ENCODE measurements at regions not wholly inside any gene's neighbourhood (a gene's known extent, or its start where the extent isn't known, plus 50 kb on each side); places are given as distances from the start of the nearest gene placed in this dataset.

DNA sequence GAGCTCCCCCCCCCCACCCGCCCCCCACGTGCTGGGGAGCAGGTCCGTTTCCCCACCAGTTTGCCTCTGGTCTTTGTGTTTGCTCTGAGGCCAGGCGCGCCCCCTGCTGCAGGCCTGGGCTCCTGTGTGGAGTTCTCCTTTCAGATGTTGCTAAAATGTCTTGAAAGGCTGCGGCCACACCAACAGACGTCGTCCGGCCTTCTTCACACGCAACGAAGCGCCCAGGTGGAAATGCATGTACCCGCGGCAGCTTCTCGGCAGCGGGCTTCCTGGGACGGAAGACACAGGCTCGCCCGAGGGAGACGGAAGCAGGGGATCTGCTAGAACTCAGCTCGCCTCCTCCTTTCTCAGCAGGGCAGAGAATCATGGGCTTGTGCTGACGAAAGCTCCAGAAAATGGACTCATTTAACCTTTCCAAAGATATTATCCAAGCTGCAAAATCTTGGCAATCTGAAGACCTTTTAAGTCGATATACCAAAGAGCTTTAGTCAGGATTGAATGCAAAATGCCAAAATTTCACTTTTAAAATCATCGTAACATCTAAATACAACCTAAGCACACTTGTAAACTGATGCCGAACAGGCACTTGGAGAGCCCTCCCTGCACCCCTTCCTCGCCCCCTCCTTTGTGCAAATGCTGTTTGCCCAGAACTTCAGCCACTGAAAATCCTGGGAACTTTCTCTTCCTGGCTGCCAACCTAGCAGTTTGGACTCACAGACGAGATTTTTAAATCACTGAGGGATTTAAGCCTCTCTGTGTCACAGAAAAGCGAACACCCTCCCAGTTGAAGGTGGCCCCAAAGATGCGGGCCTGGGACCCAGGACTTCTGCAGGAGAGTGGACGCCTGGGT is 125.5 kb upstream of the ZNF516 start:
- H2BK20ac ChIP-seq (ENCODE audit: low read depth, low read length): no peak overlapping the region
- ChIA-PET CTCF (interaction anchor here (0.6 to 1.8 kb wide), 3 partner anchors 68 to 123 kb away, joined by 3 to 6 read pairs (median 4); no protein-coding TSS in a partner anchor), POLR2A (ENCODE audit: unreplicated experiment) (no interaction called here)
- no peaks in the 10 kb centered on the region for H3K9me1 ChIP-seq (ENCODE audit: insufficient read depth, low read length)
- H2AK9ac ChIP-seq (replicated peaks; ENCODE audit: low read depth, low read length, poor library complexity): no peak overlapping the region
- peak overlapping the region; percentile 11; the same call in 1 of the 2 replicates for H3K14ac ChIP-seq (replicated peaks; ENCODE audit: low read depth, low read length)
- no TSS peak for BruUV-seq (replicated peaks)
- H3K18ac ChIP-seq (ENCODE audit: low read depth, low read length): no peak overlapping the region; the same call in 1 of the 2 replicates
- peak overlapping the region; percentile 2; the same call in 1 of the 2 replicates for H4K91ac ChIP-seq (ENCODE audit: insufficient read depth, low read depth, low read length)
- WGBS, 2 experiments (ENCODE audit: extremely low coverage in 2 of 2, insufficient read length in 1 of 2): 0% methylated on average over 6 of the region's 30 CpGs; no CpG with 5 or more reads in 1 of the 2 experiments
- no peaks in the 10 kb centered on the region for H3K79me1 ChIP-seq (ENCODE audit: low read depth in 1 of 2, low read length in 2 of 2)
- no peak overlapping the region for H2BK5ac ChIP-seq (ENCODE audit: low read depth, low read length, poor library complexity, severe bottlenecking)
- H3K9me3 ChIP-seq (ENCODE audit: control insufficient read depth, insufficient read depth, low read length): no peaks in the 10 kb centered on the region
- intact Hi-C loops (cut with micrococcal nuclease) (loop anchor here (1.0 to 5.0 kb wide), 3 partner anchors 67 to 221 kb away; no protein-coding TSS in a partner anchor), in situ Hi-C loops (cut with MboI; ENCODE audit: low sequenced_read_pairs) (loop anchor here (5.0 kb wide), 1 partner anchor 218 kb away; no protein-coding TSS in a partner anchor), dilution Hi-C loops (cut with HindIII; ENCODE audit: low sequenced_read_pairs, unreplicated experiment) (no loop called here)
- peak overlapping the region; percentile 10; the same call in 1 of the 2 replicates for H4K5ac ChIP-seq (ENCODE audit: low read depth, low read length)
- ATAC-seq (ENCODE audit: low read depth) (peak; percentile 88), DNase-seq (peak; percentile 77)
- H3K23ac ChIP-seq (ENCODE audit: low read depth, low read length): no peak overlapping the region
- H3K36me3 ChIP-seq (ENCODE audit: control insufficient read depth, insufficient read depth, low read length): no peaks in the 10 kb centered on the region
- no peaks in the 10 kb centered on the region for H3K27me3 ChIP-seq (ENCODE audit: control insufficient read depth, insufficient read depth, low read length)
- H3K4ac ChIP-seq (ENCODE audit: low read depth, low read length): 0 out of 2 replicates have a peak overlapping the region, but pooled peaks have one; percentile 14
- no peak overlapping the region for H3K56ac ChIP-seq (ENCODE audit: extremely low read depth, insufficient read depth, low read length)
- no peak overlapping the region for H2BK15ac ChIP-seq (ENCODE audit: low read depth, low read length)
- H3K4me2 ChIP-seq (ENCODE audit: low read depth, low read length): peak overlapping the region; percentile 71
- peaks cover 19% of the 10 kb centered on the region for H3K4me1 ChIP-seq (ENCODE audit: control insufficient read depth, insufficient read depth, low read length)
- peak overlapping the region; percentile 69 for H3K9ac ChIP-seq (ENCODE audit: low read depth, low read length)
- no peak overlapping the region for H2BK120ac ChIP-seq (ENCODE audit: low read depth, low read length)
- TF ChIP-seq SMC3 (IDR thresholded peaks at IDR 0.05; ENCODE audit: low read depth, low read length) (peak; percentile 60), RCOR1 (IDR thresholded peaks at IDR 0.05; ENCODE audit: insufficient replicate concordance, low read length) (no peak), RAD21 (IDR thresholded peaks at IDR 0.05; ENCODE audit: low read length) (peak; percentile 62), CHD1 (IDR thresholded peaks at IDR 0.05; ENCODE audit: low read depth, low read length) (no peak)
- TF ChIP-seq, protein P1, sequence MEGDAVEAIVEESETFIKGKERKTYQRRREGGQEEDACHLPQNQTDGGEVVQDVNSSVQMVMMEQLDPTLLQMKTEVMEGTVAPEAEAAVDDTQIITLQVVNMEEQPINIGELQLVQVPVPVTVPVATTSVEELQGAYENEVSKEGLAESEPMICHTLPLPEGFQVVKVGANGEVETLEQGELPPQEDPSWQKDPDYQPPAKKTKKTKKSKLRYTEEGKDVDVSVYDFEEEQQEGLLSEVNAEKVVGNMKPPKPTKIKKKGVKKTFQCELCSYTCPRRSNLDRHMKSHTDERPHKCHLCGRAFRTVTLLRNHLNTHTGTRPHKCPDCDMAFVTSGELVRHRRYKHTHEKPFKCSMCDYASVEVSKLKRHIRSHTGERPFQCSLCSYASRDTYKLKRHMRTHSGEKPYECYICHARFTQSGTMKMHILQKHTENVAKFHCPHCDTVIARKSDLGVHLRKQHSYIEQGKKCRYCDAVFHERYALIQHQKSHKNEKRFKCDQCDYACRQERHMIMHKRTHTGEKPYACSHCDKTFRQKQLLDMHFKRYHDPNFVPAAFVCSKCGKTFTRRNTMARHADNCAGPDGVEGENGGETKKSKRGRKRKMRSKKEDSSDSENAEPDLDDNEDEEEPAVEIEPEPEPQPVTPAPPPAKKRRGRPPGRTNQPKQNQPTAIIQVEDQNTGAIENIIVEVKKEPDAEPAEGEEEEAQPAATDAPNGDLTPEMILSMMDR (conservative IDR thresholded peaks at IDR 0.05; ENCODE audit: low read depth, low read length): peak; percentile 66
- peak overlapping the region; percentile 84 for H2AFZ ChIP-seq (replicated peaks; ENCODE audit: low read length, poor library complexity)
- H3K4me3 ChIP-seq (ENCODE audit: insufficient read depth, low read depth, low read length): peak overlapping the region; percentile 15; the same call in 1 of the 2 replicates
- peak overlapping the region; percentile 55 for H3K27ac ChIP-seq (ENCODE audit: insufficient read depth, low read length)
- H4K8ac ChIP-seq (ENCODE audit: low read depth in 2 of 2, low read length in 2 of 2): peak overlapping the region; percentile 88 to 89; a peak in 3 of 4 replicates
- no peaks in the 10 kb centered on the region for H4K20me1 ChIP-seq (ENCODE audit: insufficient read depth, low read length)
- no peak overlapping the region for H2AK5ac ChIP-seq (ENCODE audit: low read depth, low read length)

All from IMR-90 (cell line).